ENCODE measurements at regions not wholly inside any gene's neighbourhood (a gene's known extent, or its start where the extent isn't known, plus 50 kb on each side); places are given as distances from the start of the nearest gene placed in this dataset.

GRCh38 chr2:57862153-57862552 is 184.5 kb upstream of the VRK2 start:
- no peak for DNase-seq

- DNase-seq = no peak
Measured at GRCh38 chr2:57862727-57863126, 183.9 kb upstream of the VRK2 start.

GRCh38 chr2:57864926-57865325 is 181.7 kb upstream of the VRK2 start:
- DNase-seq = no peak

DNA sequence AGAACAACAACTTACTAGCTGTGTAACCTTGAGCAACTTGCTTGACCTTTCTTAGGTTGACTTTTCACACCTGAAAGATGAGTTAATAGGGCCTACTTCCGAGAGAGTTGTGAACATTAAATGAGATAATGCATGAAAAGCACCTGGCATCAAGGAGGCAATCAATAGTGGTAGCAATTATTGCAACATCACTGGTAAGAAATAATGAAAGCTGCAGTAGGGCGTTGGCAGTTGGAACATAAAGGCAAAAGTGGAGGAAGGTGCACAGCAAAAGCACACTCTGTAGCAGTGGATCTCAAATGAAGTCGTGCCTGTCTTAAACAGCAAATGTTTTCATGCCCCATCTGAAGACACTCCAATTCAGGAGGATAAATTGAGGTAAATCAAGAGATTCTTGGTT is 178.9 kb upstream of the VRK2 start:
- no peak for DNase-seq

- no peak for DNase-seq
Measured at GRCh38 chr2:57868619-57869139, 177.9 kb upstream of the VRK2 start.

- no peak for DNase-seq
Measured at GRCh38 chr2:57869758-57870344, 176.8 kb upstream of the VRK2 start.

DNA sequence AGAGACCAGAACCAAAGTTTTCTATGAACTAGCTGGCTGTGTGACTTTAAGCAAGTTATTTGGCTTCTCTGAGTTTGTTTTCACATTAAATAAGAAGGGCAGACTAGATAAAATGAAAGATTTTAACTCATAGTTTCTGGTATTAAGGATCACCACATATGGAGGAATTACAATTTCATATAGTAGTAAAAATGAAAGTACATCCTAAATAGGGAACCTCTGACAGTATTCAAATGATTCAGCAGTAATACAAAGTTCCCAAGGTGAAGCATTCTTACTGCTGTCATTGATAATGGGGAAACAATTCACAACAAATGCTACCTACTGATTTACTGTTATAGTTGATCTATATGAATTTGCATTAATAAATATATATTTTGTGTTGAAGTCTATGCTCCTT is 170.3 kb upstream of the VRK2 start:
- DNase-seq = no peak

- DNase-seq = no peak
Measured at GRCh38 chr2:57877811-57878170, 168.8 kb upstream of the VRK2 start.

- DNase-seq = no peak
Measured at GRCh38 chr2:57878171-57878865, 168.3 kb upstream of the VRK2 start.

DNA sequence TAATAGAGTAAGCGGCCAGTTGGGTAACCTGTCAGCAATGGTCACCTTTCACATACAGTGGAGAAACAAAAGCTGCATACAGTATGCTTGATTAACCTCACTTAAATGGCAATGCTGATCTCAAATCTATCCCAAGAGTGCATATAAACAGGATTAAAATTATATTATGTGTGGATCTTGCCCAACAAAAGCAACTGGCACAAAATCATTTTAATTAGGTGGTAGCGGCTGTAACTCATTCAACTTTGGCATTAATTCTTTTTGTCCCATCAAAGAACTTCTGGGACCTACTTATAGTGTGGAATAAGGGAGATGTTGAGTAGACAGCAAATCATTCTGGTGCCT is 167.8 kb upstream of the VRK2 start:
- DNase-seq = no peak

- no peak for DNase-seq
Measured at GRCh38 chr2:57880446-57880845, 166.2 kb upstream of the VRK2 start.

DNA sequence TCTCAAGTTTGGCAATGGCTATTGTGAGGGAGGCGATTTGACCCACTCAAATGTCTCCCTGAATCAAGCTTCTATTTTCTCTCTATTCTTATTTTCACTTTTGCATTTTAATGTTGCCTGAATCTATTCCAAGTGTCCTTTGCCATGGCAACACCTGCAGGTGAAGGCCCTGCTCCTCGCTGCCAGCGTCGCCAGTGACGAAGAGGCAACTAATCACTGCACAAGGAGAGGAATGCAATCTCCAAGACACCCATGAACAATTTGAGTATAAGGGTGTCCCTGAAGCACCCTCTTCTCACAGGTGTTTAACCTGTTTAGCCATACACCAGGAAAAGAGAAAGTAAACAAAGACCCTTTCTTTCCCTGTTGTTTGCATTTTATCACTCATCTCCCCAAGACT is 165.6 kb upstream of the VRK2 start:
- DNase-seq = no peak

- no peak for DNase-seq
Measured at GRCh38 chr2:57881998-57882888, 164.4 kb upstream of the VRK2 start.

DNA sequence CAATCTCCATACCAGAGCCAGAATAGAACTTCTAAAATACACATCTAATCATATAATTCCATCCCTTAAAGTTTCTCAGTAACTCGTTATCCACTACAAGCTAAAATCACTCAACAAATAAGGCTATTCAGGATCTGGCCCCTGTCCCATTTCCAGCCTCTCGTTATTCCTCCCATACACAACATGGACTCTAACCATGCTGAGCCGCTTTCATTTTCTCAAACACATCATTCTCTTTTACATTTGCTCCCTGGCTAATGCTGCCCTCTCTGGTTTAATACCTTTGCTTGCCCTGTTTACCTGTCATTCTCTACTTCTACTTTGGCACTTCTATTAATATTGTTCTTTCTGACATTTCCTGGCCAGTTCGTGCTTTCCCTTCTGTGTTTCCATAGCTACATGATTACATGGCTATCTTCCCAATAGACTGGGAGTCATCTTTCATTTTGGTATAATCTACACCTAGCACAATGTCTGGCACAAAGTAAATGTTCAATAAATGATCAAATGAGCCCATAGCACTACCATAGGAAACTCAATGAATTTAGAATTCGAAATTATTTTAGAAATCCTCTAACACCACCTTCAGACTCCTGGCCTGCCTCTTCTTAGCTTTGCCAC is 163.6 kb upstream of the VRK2 start:
- DNase-seq = no peak

GRCh38 chr2:57884281-57884680 is 162.3 kb upstream of the VRK2 start:
- DNase-seq = no peak

GRCh38 chr2:57885742-57886141 is 160.9 kb upstream of the VRK2 start:
- DNase-seq = no peak

- no peak for DNase-seq
Measured at GRCh38 chr2:57886161-57886786, 160.3 kb upstream of the VRK2 start.

DNA sequence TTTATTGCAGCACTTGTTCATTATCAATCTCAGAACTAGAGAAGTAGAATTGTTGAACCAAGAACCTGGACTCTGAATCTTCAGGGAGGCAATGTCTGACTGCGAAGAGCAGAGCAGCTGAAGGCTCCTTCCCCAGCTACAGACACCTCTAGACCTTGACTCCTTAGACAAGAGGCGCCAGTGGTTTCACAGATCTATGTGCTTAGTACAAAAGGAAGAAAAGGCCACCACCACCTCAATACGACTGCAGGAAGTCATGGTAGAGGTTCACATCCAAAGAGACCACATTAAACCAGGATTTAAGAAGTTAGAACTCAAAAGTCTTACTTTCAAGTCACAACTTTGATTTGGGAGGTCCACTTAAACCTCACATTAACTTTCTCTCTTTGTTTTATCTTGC is 158.1 kb upstream of the VRK2 start:
- no peak for DNase-seq

GRCh38 chr2:57890464-57890863 is 156.1 kb upstream of the VRK2 start:
- no peak for DNase-seq

DNA sequence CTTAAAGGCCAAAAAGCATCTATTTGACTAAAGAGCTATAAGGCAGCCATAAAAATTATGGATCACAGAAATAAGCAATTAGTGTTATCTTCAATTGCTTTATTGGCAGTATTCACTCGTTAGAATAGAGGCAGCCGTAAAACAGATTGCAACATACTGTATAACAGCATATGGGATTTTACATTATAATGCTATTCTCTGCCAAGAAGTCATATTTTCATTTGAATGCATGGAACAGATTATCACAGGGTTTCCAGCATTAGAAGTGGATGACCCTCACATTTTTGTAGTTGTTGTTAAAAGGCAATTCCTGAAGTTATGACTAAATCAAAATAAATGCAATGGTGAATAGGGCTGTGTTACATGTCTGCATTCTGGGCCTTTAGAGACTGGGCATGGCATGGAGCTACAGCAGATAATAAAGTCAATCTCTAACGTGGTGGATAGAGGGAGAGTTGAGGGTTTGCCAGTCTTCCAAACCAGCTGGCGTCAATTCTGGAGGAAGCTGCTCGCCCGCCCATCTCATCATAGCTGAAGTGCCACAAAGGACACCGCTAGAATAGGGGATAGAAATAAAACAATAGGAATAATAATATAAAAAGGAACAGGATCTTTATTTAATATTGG is 155.4 kb upstream of the VRK2 start:
- no peak for DNase-seq

- no peak for DNase-seq
Measured at GRCh38 chr2:57892920-57893319, 153.7 kb upstream of the VRK2 start.

GRCh38 chr2:57893347-57893746 is 153.3 kb upstream of the VRK2 start:
- no peak for DNase-seq

- no peak for DNase-seq
Measured at GRCh38 chr2:57893786-57894185, 152.8 kb upstream of the VRK2 start.
